Stimulated activated CD4-positive, alpha-beta T cell treated with anti-CD3 and anti-CD28 coated beads, Interleukin-4, amount 100 ng/mL, for 24 hours (primary cell): ENCODE measurements at regions not wholly inside any gene's neighbourhood (a gene's known extent, or its start where the extent isn't known, plus 50 kb on each side); places are given as distances from the start of the nearest gene placed in this dataset.

Experiments
- DNase-seq: peaks from one replicate; pipeline ENCODE4 v3.0.0-alpha.2; 2020

GRCh38 chrX:110847334-110847733 is 51.7 kb upstream of the CHRDL1 start:
- DNase-seq = no peak

GRCh38 chrX:110846071-110846470 is 50.5 kb upstream of the CHRDL1 start:
- no peak for DNase-seq
